Tibial nerve (tissue), 4 donors: ENCODE measurements at regions not wholly inside any gene's neighbourhood (a gene's known extent, or its start where the extent isn't known, plus 50 kb on each side); places are given as distances from the start of the nearest gene placed in this dataset.

Source experiments
- CTCF ChIP-seq, 5 experiments: fragments of 200-600 bp in 3 of 5; fragments of 450-650 bp in 2 of 5; sonication (generic) in 3 of 5; IDR thresholded peaks; one replicate each; pipeline ENCODE4 v1.5.1; 2016 to 2019; ENCODE audit warnings: antibody characterized with exemption in 5 of 5, mild to moderate bottlenecking in 3 of 5, moderate library complexity in 2 of 5
- EP300 ChIP-seq, 2 donors: sonication (generic); formaldehyde crosslinking; IDR thresholded peaks; one replicate each; pipeline ENCODE4 v1.6.1; 2017; ENCODE audit warnings: antibody characterized with exemption in 2 of 2, mild to moderate bottlenecking in 1 of 2
- POLR2A ChIP-seq, 2 donors: fragments of 450-650 bp; IDR thresholded peaks; one replicate each; pipeline ENCODE4 v1.6.1; 2017; ENCODE audit warnings: antibody characterized with exemption in 2 of 2, mild to moderate bottlenecking in 2 of 2, moderate library complexity in 2 of 2

GRCh38 chr2:105604938-105605337 lies 139.8 kb upstream of the NCK2 start:
- TF ChIP-seq CTCF (IDR thresholded peaks at IDR 0.05) (no peak), POLR2A (IDR thresholded peaks at IDR 0.05) (no peak), EP300 (IDR thresholded peaks at IDR 0.05) (no peak)
